SK-N-SH (cell line): ENCODE measurements at regions not wholly inside any gene's neighbourhood (a gene's known extent, or its start where the extent isn't known, plus 50 kb on each side); places are given as distances from the start of the nearest gene placed in this dataset.

ENCODE experiments used
- CTCF ChIA-PET: fragments of 300-600, 350-600 bp; formaldehyde crosslinking; extraction: SDS; loops from one replicate; lab custom pipeline; 2021; lab: Yijun Ruan, JAX
- POLR2A ChIA-PET: fragments of 350-600 bp; sonication (Branson Sonifier 250); formaldehyde crosslinking; extraction: SDS; loops from one replicate; lab custom pipeline; 2020; ENCODE audit warnings: antibody characterized with exemption, inconsistent platforms; lab: Yijun Ruan, JAX
- DNase-seq: peaks from one replicate; pipeline ENCODE4 v3.0.0; 2012
- H2AFZ ChIP-seq: fragments of 200-600 bp; sonication (generic); 2 replicates; pipeline ENCODE4 v1.8.1; 2016; ENCODE audit warnings: antibody characterized with exemption, mild to moderate bottlenecking, low read depth
- H3F3A ChIP-seq: fragments of 200-600 bp; sonication (generic); replicated peaks from 2 replicates; pipeline ENCODE3; 2016; ENCODE audit warnings: antibody characterized with exemption, mild to moderate bottlenecking; ENCODE audit not compliant: insufficient read depth
- H3K27ac ChIP-seq, 2 experiments: fragments of 200-500 bp in 1 of 2; fragments of 200-600 bp in 1 of 2; sonication (Bioruptor generic) in 1 of 2; sonication (generic), shearing (Covaris generic) in 1 of 2; 2 replicates each; pipeline versions ENCODE4 v1.5.1 to v1.6.1; 2014 to 2016; ENCODE audit warnings: low read depth in 2 of 2, inconsistent platforms in 1 of 2, low read length in 1 of 2, mild to moderate bottlenecking in 1 of 2, mixed read lengths in 1 of 2
- H3K27me3 ChIP-seq: fragments of 200-600 bp; sonication (generic), shearing (Covaris generic); 2 replicates; pipeline ENCODE4 v1.6.1; 2016; ENCODE audit warnings: mixed run types; ENCODE audit not compliant: insufficient read depth
- H3K36me3 ChIP-seq, 2 experiments: fragments of 200-500 bp in 1 of 2; fragments of 200-600 bp in 1 of 2; sonication (Bioruptor generic) in 1 of 2; sonication (generic) in 1 of 2; replicated peaks in 1 of 2; 2 replicates each; pipeline versions ENCODE3 to v1.5.1; 2014 to 2016; ENCODE audit warnings: low read length in 1 of 2, mild to moderate bottlenecking in 1 of 2; ENCODE audit not compliant: insufficient read depth in 2 of 2, control insufficient read depth in 1 of 2
- H3K4me1 ChIP-seq, 2 experiments: fragments of 200-500 bp in 1 of 2; fragments of 200-600 bp in 1 of 2; sonication (Bioruptor generic) in 1 of 2; sonication (generic), shearing (Covaris generic) in 1 of 2; 2 replicates each; pipeline versions ENCODE4 v1.5.1 to v1.6.1; 2014 to 2016; ENCODE audit warnings: low read depth in 1 of 2, low read length in 1 of 2, mixed run types in 1 of 2; ENCODE audit not compliant: insufficient read depth in 2 of 2, control insufficient read depth in 1 of 2
- H3K4me2 ChIP-seq: fragments of 200-600 bp; sonication (generic), shearing (Covaris generic); 2 replicates; pipeline ENCODE4 v1.6.1; 2017; ENCODE audit warnings: mixed run types
- H3K4me3 ChIP-seq, 2 experiments: fragments of 200-500 bp in 1 of 2; fragments of 200-600 bp in 1 of 2; sonication (Bioruptor generic) in 1 of 2; sonication (generic), shearing (Covaris generic) in 1 of 2; 2 replicates each; pipeline versions ENCODE4 v1.5.1 to v1.8.1; 2014 to 2016; ENCODE audit warnings: low read depth in 2 of 2, inconsistent platforms in 1 of 2, low read length in 1 of 2, mild to moderate bottlenecking in 1 of 2, mixed read lengths in 1 of 2, moderate library complexity in 1 of 2
- H3K79me2 ChIP-seq: fragments of 200-600 bp; sonication (generic); 2 replicates; pipeline ENCODE4 v1.8.1; 2017; ENCODE audit warnings: mild to moderate bottlenecking; ENCODE audit not compliant: insufficient read depth
- H3K9ac ChIP-seq: fragments of 200-600 bp; sonication (generic); 2 replicates; pipeline ENCODE4 v1.6.1; 2017; ENCODE audit warnings: mixed run types
- H3K9me2 ChIP-seq: fragments of 200-600 bp; sonication (generic); 2 replicates; pipeline ENCODE4 v1.6.1; 2017; ENCODE audit warnings: mixed run types
- H3K9me3 ChIP-seq: fragments of 200-600 bp; sonication (generic); 2 replicates; pipeline ENCODE4 v1.6.1; 2017; ENCODE audit warnings: mixed run types, mild to moderate bottlenecking, moderate library complexity
- H4K20me1 ChIP-seq: fragments of 200-600 bp; sonication (generic); 2 replicates; pipeline ENCODE4 v1.6.1; 2017; ENCODE audit warnings: mild to moderate bottlenecking, mixed run types; ENCODE audit not compliant: insufficient read depth
- CHD2 ChIP-seq: fragments of 150-350 bp; IDR thresholded peaks from 2 replicates; pipeline ENCODE4 v1.6.1; 2018; ENCODE audit warnings: low read length; ENCODE audit not compliant: partially characterized antibody
- FOXJ3 ChIP-seq: sonication (generic); formaldehyde crosslinking; IDR thresholded peaks from 2 replicates; pipeline ENCODE4 v1.5.1; 2020; ENCODE audit warnings: mild to moderate bottlenecking, missing genetic modification reagents
- FOXM1 ChIP-seq: IDR thresholded peaks from 2 replicates; pipeline ENCODE4 v1.4.0; 2012; ENCODE audit warnings: low read depth, mild to moderate bottlenecking
- GABPA ChIP-seq: IDR thresholded peaks from 2 replicates; pipeline ENCODE4 v1.4.0; 2012; ENCODE audit warnings: low read depth, mild to moderate bottlenecking
- JUND ChIP-seq: IDR thresholded peaks from 2 replicates; pipeline ENCODE4 v1.4.0; 2012
- MXI1 ChIP-seq: IDR thresholded peaks from 2 replicates; pipeline ENCODE4 v1.6.1; 2012; ENCODE audit warnings: mild to moderate bottlenecking, low read depth, low read length, improper control_type of control experiment
- POLR2AphosphoS5 ChIP-seq: IDR thresholded peaks from 2 replicates; pipeline ENCODE4 v1.6.1; 2012; ENCODE audit warnings: low read depth, low read length
- RAD21 ChIP-seq: IDR thresholded peaks from 2 replicates; pipeline ENCODE4 v1.6.1; 2012; ENCODE audit warnings: mild to moderate bottlenecking, low read length
- RCOR1 ChIP-seq: fragments of 150-350 bp; IDR thresholded peaks from 2 replicates; pipeline ENCODE4 v1.6.1; 2017; ENCODE audit warnings: antibody characterized with exemption, low read length
- RFX5 ChIP-seq: IDR thresholded peaks from 2 replicates; pipeline ENCODE4 v1.6.1; 2012; ENCODE audit warnings: mild to moderate bottlenecking, improper control_type of control experiment, low read length
- RXRA ChIP-seq: IDR thresholded peaks from 2 replicates; pipeline ENCODE4 v1.4.0; 2012; ENCODE audit warnings: low read depth, mild to moderate bottlenecking, borderline replicate concordance
- SIN3A ChIP-seq: IDR thresholded peaks from 2 replicates; pipeline ENCODE4 v1.6.1; 2012; ENCODE audit warnings: low read depth, mild to moderate bottlenecking, low read length, moderate library complexity, borderline replicate concordance
- TAF1 ChIP-seq: IDR thresholded peaks from 2 replicates; pipeline ENCODE4 v1.6.1; 2012; ENCODE audit warnings: low read depth, mild to moderate bottlenecking, low read length, moderate library complexity, borderline replicate concordance
- YY1 ChIP-seq: IDR thresholded peaks from 2 replicates; pipeline ENCODE4 v1.4.0; 2012; ENCODE audit warnings: low read depth, mild to moderate bottlenecking
- WGBS: methylation state at CpG from one replicate; pipeline ENCODE4 v1.1.6; 2017; ENCODE audit warnings: low lambda C conversion rate; 5-methylcytosine and 5-hydroxymethylcytosine counted together
- TF ChIP-seq, protein P1 (sequence below): IDR thresholded peaks from 2 replicates; pipeline ENCODE4 v1.4.0; 2012; ENCODE audit warnings: low read depth, borderline replicate concordance
- TF ChIP-seq, protein P2 (sequence below): IDR thresholded peaks from 2 replicates; pipeline ENCODE4 v1.6.1; 2012; ENCODE audit warnings: mild to moderate bottlenecking, low read depth, low read length, moderate library complexity

DNA sequence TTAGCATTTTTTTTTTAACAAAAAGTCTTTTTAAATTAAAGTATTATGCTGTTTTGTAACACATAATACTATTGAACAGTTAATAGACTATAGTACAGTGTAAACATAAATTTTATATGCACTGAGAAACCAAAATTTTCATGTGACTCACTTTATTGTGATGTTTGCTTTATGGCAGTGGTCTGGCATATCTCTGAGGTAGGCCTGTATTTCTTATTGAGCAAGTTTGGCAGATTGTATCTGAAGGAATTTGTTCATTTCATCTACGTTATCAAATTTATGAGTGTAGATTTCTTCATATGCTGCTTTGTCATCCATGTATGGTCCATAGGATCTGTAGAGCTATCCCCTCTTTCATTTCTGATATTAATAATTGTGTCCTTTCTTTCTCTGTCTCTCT is 78.8 kb upstream of the PDE3A start:
- H3K9ac ChIP-seq: no peak overlapping the region
- DNase-seq: no peak
- CTCF ChIA-PET: no interaction called here
- TF ChIP-seq JUND: no peak
- no peak for TF ChIP-seq TAF1
- no peak for TF ChIP-seq RFX5
- TF ChIP-seq GABPA: no peak
- TF ChIP-seq YY1: no peak
- no peak for TF ChIP-seq RXRA
- TF ChIP-seq SIN3A: no peak
- no peak for TF ChIP-seq RCOR1
- TF ChIP-seq, protein P1, sequence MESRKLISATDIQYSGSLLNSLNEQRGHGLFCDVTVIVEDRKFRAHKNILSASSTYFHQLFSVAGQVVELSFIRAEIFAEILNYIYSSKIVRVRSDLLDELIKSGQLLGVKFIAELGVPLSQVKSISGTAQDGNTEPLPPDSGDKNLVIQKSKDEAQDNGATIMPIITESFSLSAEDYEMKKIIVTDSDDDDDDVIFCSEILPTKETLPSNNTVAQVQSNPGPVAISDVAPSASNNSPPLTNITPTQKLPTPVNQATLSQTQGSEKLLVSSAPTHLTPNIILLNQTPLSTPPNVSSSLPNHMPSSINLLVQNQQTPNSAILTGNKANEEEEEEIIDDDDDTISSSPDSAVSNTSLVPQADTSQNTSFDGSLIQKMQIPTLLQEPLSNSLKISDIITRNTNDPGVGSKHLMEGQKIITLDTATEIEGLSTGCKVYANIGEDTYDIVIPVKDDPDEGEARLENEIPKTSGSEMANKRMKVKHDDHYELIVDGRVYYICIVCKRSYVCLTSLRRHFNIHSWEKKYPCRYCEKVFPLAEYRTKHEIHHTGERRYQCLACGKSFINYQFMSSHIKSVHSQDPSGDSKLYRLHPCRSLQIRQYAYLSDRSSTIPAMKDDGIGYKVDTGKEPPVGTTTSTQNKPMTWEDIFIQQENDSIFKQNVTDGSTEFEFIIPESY: no peak
- no peak for TF ChIP-seq MXI1
- no peak for TF ChIP-seq FOXJ3
- TF ChIP-seq RAD21: no peak
- TF ChIP-seq POLR2AphosphoS5: no peak
- TF ChIP-seq FOXM1: no peak
- TF ChIP-seq, protein P2, sequence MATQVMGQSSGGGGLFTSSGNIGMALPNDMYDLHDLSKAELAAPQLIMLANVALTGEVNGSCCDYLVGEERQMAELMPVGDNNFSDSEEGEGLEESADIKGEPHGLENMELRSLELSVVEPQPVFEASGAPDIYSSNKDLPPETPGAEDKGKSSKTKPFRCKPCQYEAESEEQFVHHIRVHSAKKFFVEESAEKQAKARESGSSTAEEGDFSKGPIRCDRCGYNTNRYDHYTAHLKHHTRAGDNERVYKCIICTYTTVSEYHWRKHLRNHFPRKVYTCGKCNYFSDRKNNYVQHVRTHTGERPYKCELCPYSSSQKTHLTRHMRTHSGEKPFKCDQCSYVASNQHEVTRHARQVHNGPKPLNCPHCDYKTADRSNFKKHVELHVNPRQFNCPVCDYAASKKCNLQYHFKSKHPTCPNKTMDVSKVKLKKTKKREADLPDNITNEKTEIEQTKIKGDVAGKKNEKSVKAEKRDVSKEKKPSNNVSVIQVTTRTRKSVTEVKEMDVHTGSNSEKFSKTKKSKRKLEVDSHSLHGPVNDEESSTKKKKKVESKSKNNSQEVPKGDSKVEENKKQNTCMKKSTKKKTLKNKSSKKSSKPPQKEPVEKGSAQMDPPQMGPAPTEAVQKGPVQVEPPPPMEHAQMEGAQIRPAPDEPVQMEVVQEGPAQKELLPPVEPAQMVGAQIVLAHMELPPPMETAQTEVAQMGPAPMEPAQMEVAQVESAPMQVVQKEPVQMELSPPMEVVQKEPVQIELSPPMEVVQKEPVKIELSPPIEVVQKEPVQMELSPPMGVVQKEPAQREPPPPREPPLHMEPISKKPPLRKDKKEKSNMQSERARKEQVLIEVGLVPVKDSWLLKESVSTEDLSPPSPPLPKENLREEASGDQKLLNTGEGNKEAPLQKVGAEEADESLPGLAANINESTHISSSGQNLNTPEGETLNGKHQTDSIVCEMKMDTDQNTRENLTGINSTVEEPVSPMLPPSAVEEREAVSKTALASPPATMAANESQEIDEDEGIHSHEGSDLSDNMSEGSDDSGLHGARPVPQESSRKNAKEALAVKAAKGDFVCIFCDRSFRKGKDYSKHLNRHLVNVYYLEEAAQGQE: no peak
- no peak for TF ChIP-seq CHD2
- H4K20me1 ChIP-seq: no peaks in the 10 kb centered on the region
- no peaks in the 10 kb centered on the region for H3F3A ChIP-seq
- POLR2A ChIA-PET: no interaction called here
- 30% methylated on average over 1 of the region's 1 CpG for WGBS
- H2AFZ ChIP-seq: no peak overlapping the region
- H3K4me2 ChIP-seq: no peak overlapping the region
- H3K4me3 ChIP-seq: no peak overlapping the region
- no peaks in the 10 kb centered on the region for H3K4me1 ChIP-seq
- peaks cover 3% of the 10 kb centered on the region; the same call in 1 of the 2 replicates for H3K9me3 ChIP-seq
- no peak overlapping the region for H3K27ac ChIP-seq
- no peaks in the 10 kb centered on the region for H3K79me2 ChIP-seq
- H3K9me2 ChIP-seq: no peaks in the 10 kb centered on the region
- H3K27me3 ChIP-seq: no peaks in the 10 kb centered on the region
- no peaks in the 10 kb centered on the region for H3K36me3 ChIP-seq
